ENCODE measurements at regions not wholly inside any gene's neighbourhood (a gene's known extent, or its start where the extent isn't known, plus 50 kb on each side); places are given as distances from the start of the nearest gene placed in this dataset.

- TF ChIP-seq ZNF302 (CRISPR knock-in tag; IDR thresholded peaks at IDR 0.05) (no peak), REST (IDR thresholded peaks at IDR 0.05) (no peak), HDAC2 (IDR thresholded peaks at IDR 0.05) (no peak), CBX8 (IDR thresholded peaks at IDR 0.05) (no peak), USF2 (IDR thresholded peaks at IDR 0.05) (no peak), MAZ (IDR thresholded peaks at IDR 0.05; ENCODE audit: borderline replicate concordance, low read depth, low read length) (no peak), RFX5 (IDR thresholded peaks at IDR 0.05) (no peak), POLR2A (IDR thresholded peaks at IDR 0.05; ENCODE audit: low read length) (no peak), RAD21 (conservative IDR thresholded peaks at IDR 0.05 in 1 of 2, IDR thresholded peaks at IDR 0.05 in 1 of 2) (no peak)
Observed at GRCh38 chr7:155988416-155988815, 176.2 kb upstream of the SHH start.
